ENCODE measurements at regions not wholly inside any gene's neighbourhood (a gene's known extent, or its start where the extent isn't known, plus 50 kb on each side); places are given as distances from the start of the nearest gene placed in this dataset.

DNA sequence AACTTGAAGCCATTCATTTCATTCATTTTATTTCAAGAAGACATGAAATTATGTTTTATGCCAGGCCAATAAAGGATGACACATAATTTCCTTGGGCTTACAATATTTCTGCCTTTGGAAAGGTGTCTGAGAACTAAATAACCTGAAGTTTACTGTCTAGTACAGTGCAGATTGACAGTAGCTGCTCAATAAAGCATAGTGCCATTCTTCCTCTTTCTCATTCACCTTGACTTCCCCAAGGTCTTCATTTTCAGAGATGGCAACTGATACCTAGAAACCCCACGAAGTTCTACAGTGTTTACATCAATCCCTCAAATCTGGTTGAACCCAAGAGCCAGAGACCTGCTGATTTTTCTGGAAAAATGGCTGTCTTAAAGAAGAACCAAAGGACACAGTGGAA lies 144.3 kb upstream of the SYN3 start:
- Histone ChIP-seq H3K27ac (no peak overlapping the region), H3K4me3 (no peak overlapping the region)
- DNase-seq (ENCODE audit: low spot score): no peak
- TF ChIP-seq, protein P1, sequence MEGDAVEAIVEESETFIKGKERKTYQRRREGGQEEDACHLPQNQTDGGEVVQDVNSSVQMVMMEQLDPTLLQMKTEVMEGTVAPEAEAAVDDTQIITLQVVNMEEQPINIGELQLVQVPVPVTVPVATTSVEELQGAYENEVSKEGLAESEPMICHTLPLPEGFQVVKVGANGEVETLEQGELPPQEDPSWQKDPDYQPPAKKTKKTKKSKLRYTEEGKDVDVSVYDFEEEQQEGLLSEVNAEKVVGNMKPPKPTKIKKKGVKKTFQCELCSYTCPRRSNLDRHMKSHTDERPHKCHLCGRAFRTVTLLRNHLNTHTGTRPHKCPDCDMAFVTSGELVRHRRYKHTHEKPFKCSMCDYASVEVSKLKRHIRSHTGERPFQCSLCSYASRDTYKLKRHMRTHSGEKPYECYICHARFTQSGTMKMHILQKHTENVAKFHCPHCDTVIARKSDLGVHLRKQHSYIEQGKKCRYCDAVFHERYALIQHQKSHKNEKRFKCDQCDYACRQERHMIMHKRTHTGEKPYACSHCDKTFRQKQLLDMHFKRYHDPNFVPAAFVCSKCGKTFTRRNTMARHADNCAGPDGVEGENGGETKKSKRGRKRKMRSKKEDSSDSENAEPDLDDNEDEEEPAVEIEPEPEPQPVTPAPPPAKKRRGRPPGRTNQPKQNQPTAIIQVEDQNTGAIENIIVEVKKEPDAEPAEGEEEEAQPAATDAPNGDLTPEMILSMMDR (IDR thresholded peaks at IDR 0.05): no peak

DNA sequence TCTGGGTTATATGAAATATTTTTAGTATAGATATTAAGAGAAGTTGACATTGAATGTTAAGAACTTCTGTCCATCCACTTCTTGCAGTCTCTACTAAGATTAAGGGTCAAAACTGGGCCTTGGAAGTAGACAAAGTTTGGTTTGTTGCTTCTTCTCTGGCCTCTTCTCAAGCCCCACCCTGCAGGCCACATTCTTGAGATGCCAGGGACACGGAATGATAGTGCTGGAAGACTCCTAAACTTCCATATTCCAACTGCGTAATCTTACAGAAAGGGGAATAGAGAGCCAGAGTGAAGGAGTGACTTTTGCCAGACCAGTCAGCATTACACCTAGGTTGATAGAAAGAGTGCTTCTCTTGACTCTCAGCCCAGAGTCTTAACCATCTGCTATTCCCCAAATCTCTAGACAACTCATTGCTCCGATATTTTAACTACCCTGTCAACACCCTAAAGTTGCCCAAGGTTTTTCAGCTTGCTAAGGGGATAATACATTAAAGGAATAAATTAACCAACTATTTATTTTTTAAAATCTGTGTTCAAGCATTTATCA lies 136.4 kb upstream of the SYN3 start:
- Histone ChIP-seq H3K27ac (no peak overlapping the region), H3K4me3 (no peak overlapping the region)
- DNase-seq (ENCODE audit: low spot score): no peak
- TF ChIP-seq, protein P1 (IDR thresholded peaks at IDR 0.05): no peak

DNA sequence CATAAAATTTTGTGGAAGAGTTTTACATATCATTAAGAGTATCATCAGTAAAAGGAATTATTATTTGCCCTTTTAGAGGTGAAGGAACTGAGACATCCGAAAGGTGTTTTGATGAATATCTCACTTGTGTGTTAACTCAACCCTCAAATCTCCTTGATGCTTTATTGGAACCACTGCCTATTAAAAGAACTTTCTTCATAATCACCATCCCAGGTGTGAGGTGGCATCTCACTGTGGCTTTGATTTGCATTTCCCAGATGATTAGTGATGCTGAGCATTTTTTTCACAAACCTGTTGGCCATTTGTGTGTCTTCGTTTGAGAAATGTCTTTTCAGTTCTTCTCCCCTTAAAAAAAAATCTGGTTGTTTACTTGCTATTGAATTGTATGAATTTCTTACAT lies 134.0 kb upstream of the SYN3 start:
- no peak overlapping the region for H3K27ac ChIP-seq
- DNase-seq (ENCODE audit: low spot score): no peak
- TF ChIP-seq, protein P1 (IDR thresholded peaks at IDR 0.05): no peak
- no peak overlapping the region for H3K4me3 ChIP-seq

DNA sequence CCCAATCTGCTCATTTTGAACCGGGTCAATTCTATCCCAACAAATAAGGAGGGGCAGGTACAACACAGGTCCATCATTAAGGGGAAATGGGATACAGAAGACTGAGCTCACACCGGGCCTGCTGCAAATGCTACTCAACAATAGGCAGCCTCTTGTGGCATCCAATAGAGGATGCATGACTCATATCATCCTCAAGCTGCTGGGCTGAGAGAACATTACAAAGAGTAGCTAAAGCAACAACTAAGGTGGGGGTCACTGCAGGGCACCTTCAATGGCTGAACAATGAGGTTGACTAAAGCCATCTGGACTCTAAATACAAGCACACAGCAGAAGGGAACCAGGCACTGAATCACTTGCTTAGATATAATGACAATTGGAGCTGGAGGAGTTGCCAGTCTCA lies 130.1 kb upstream of the SYN3 start:
- Histone ChIP-seq H3K27ac (no peak overlapping the region), H3K4me3 (no peak overlapping the region)
- TF ChIP-seq, protein P1 (IDR thresholded peaks at IDR 0.05): no peak
- DNase-seq (ENCODE audit: low spot score): no peak

DNA sequence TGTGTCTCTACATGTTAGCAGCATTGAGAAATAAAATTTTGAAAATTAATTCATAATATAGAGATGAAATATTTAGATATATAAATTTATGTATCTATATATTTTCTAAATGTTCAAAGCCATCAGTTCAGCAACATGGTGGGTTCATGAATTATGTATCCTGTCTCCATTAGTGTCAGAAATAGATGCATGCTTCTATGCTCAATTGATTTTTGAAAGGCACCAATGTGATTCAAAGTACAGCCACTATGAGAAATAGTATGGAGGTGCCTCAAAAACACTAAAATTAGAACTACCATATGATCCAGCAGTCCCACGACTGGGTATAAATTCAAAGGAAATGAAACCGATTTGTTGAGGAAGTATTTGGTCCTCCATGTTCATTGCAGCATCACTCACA lies 128.6 kb upstream of the SYN3 start:
- TF ChIP-seq, protein P1 (IDR thresholded peaks at IDR 0.05): no peak
- DNase-seq (ENCODE audit: low spot score): no peak
- Histone ChIP-seq H3K27ac (no peak overlapping the region), H3K4me3 (no peak overlapping the region)

DNA sequence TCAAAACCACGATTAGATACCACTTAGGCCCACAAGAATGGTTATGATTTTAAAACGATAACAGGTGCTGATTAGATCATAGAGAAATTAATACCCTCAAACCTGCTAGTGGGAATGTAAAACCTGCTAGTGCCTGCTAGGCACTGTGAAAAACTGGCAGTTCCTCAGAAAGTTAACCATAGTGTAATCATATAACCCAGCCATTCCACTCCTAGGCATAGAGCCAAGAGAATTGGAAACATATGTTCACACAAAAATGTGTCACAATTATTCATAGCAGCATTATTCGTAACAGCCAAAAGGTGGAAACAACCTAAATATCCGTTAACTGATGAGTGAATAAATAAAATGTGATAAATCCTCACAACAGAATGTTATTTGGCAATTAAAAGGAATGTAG lies 122.2 kb upstream of the SYN3 start:
- H3K4me3 ChIP-seq: no peak overlapping the region
- no peak overlapping the region for H3K27ac ChIP-seq
- DNase-seq (ENCODE audit: low spot score): no peak
- TF ChIP-seq, protein P1 (IDR thresholded peaks at IDR 0.05): no peak

DNA sequence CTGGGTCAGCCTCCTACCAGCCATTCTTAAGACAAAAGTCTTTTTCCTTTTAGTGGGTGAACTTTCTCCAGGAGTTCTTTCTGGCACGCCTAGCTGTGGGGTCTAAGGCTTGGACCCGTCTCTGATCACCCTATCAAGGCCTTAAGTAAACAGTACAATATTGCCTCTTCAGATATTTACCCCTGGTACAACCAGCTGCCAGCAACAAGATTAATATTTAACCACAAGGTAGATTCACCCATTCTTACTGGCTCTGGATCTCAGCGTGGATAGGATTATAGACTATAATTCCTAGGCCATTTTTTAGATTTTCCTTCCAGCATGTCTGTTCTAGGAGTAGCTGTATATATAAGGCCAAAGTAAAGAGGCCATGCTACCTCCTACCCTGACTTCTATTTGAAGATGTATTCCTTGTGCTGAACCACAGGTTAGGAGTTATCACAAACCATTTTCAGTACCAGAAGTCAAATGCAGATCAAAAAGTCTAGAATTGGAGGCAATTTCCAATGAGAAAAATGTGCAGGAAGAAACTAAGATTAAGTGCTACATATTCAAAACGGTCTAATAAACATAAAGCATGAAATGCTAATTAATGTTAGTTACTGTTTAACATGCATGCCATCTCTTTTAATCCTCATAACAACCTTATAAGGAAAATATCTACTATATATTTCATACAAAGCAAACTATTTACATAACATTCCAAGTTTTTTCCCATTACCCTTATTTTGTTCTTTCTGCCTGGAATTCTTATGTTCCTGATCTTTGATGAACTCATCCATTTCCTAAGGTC lies 110.0 kb upstream of the SYN3 start:
- Histone ChIP-seq H3K4me3 (no peak overlapping the region), H3K27ac (no peak overlapping the region)
- DNase-seq (ENCODE audit: low spot score): no peak
- TF ChIP-seq, protein P1 (IDR thresholded peaks at IDR 0.05): no peak

Data from coronary artery (tissue), 2 donors.